Inflammatory macrophage treated with lipopolysaccharide for 4 hours (primary cell): ENCODE measurements at regions not wholly inside any gene's neighbourhood (a gene's known extent, or its start where the extent isn't known, plus 50 kb on each side); places are given as distances from the start of the nearest gene placed in this dataset.

ENCODE experiments used
- DNase-seq: peaks from one replicate; pipeline ENCODE4 v3.0.0-alpha.2; 2020

GRCh38 chr11:104404231-104405175 lies 240.6 kb upstream of the PDGFD start:
- no peak for DNase-seq

DNA sequence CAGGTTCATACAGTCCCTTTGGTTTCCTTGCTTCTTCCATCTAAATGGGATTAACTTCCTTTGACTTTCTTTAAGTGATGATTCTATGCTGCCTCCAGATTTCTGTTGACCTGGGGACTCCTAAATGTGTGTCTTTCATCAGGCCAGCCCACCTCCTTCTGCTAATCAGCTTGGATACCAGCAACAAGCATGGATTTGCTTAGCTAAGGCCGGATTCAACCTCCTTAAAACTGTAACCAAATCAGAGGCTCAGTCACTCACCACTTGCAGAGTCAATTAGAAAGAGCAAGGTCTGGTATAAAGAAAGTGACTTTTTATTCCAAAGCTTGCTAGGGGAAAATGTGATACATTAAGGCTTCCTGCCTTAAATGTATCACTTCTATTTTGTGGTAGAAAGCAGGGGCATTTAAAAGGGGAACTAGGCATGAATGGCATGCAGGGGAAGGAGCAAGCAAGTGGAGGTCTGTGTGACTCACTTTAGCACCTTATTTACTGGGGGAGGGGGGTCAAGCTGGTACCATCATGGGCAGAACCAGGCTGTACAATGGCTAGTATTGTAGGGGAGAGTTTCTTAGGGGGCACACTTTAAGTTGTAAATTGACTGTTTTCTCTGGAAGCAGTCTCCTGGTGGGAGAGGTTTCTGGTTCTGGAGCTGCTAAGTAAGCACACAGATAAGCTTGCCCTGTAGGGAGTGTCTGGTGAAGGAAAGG lies 239.0 kb upstream of the PDGFD start:
- DNase-seq = no peak

GRCh38 chr11:104394508-104394907 lies 230.6 kb upstream of the PDGFD start:
- no peak for DNase-seq

DNA sequence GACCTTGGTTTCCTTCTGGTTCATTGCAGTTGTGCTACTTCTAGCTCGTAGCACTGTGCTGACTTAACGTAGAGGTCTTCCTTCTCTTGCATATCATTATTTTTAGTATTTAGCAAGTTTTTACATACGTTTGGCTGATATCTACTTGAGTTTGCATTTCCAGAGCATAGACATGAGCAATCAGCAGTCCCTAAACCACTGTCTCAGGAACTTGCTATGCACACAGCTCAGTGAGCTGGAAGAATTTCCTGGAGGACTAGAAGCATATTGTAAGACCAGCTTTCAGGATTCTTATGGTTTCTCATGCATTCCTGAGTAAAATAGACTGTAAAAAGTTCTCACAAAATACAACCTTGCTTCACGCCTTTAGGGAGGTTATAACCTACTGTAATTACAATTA lies 226.7 kb upstream of the PDGFD start:
- no peak for DNase-seq

- DNase-seq = no peak
These were observed 221.9 kb upstream of the PDGFD start for GRCh38 chr11:104385884-104386283.

- no peak for DNase-seq
These were observed 216.4 kb upstream of the PDGFD start for GRCh38 chr11:104380358-104380757.

GRCh38 chr11:104372111-104372510 lies 208.2 kb upstream of the PDGFD start:
- DNase-seq = no peak

DNA sequence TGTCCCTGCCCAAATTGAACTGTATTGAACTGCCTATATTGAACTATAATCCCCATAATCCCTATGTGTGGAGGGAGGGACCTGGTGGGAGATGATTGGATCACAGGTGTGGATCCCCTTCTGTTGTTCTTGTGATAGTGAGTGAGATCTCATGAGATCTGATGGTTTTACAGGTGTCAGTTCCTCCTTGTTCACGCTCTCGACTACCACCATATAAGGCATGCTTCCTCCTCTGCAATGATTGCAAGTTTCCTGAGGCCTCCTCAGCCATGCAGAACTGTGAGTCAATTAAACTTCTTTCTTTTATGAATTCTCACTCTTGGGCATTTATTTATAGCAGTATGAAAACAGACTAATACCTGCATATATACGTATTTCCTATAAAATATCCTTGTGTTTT lies 206.5 kb upstream of the PDGFD start:
- no peak for DNase-seq

GRCh38 chr11:104369761-104370160 lies 205.8 kb upstream of the PDGFD start:
- DNase-seq = no peak

DNA sequence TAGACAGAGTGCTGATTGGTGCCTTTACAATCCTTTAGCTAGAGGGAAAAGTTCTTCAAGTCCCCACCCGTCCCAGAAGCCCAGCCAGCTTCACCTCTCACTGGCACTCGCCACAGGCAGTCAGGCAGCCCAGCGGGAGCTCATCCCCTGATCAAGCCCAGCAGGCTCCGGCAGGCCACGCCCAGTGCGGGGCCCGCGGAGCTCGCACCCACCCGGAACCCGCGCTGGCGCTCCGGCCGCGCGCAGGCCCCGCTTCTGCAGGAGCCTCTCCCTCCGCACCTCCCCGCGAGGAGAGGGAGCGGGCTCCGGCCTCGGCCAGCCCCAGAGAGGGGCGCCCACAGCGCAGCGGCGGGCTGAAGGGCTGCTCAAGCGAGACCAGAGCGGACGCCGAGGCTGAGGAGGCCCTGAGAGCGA lies 202.4 kb upstream of the PDGFD start:
- DNase-seq = no peak

DNA sequence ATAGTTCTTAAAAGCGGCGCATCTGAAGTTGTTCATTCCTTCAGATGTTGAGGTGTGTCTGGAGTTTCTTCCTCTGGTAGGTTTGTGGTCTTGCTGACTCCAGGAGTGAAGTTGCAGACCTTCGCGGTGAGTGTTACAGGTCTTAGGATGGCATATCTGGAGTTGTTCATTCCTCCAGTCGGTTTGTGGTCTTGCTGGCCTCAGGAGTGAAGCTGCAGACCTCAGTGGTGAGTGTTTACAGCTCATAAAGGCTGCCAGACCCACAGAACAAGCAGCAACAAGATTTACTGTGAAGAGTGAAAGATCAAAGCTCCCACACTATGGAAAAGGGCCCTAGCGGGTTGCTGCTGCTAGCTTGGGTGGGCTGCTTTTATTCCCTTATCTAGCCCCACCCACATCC lies 201.7 kb upstream of the PDGFD start:
- no peak for DNase-seq

- DNase-seq = no peak
These were observed 198.0 kb upstream of the PDGFD start for GRCh38 chr11:104361975-104362374.

- no peak for DNase-seq
These were observed 188.1 kb upstream of the PDGFD start for GRCh38 chr11:104352036-104352435.

- DNase-seq = no peak
These were observed 179.6 kb upstream of the PDGFD start for GRCh38 chr11:104343578-104343977.

- no peak for DNase-seq
These were observed 176.6 kb upstream of the PDGFD start for GRCh38 chr11:104340590-104340989.

GRCh38 chr11:104339380-104339831 lies 175.5 kb upstream of the PDGFD start:
- no peak for DNase-seq

DNA sequence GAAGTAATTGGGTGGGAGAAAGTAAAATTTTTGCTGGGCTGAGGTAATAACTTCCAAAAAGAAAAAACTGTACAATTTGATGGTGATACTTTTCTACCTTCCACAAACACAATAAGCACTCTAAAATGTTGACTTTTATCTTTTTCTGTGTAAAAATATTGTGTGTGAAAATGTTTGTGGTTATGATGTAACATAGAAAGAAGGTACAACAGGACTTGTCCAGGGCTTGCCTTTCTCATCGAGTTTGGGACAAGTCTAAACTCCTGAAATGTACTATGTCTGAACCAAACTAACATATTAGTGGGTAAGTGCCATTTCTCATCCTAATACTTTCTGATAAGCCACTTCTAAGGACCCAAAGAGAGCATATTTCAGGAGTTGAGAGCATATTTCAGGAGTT lies 174.2 kb upstream of the PDGFD start:
- no peak for DNase-seq

DNA sequence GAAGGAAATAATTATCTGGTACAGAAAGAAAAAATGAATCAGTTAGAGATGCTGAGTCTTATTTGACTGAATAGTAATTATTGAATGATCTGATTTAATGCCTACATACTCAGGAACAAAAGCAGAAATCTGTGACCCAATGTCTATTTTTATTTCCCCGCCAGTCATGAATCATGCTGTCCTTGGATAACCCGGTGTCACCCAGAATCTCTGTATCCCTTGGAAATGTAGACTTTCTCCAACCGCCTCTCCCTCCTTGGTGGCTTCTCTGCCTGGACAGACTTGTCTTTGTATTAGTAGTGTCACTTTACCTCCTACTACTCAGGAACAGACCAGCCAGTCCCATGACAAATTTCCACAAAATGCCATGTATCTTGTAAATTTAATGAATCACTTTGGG lies 173.3 kb upstream of the PDGFD start:
- DNase-seq = no peak

DNA sequence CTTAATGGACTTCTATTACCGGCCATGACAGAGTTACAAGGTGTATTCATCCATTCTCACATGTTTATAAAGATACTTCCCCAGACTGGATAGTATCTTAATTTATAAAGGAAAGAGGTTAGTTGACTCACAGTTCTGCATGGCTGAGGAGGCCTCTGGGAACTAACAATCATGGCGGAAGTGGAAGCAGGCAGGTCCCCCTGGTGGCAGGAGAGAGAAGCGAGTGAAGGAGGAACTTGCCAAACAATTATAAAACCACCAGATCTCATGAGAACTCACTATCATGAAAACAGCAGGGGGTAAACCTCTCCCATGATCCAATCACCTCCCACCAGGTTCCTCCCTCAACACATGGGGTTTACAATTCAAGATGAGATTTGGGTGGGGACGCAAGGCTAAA lies 170.0 kb upstream of the PDGFD start:
- no peak for DNase-seq

DNA sequence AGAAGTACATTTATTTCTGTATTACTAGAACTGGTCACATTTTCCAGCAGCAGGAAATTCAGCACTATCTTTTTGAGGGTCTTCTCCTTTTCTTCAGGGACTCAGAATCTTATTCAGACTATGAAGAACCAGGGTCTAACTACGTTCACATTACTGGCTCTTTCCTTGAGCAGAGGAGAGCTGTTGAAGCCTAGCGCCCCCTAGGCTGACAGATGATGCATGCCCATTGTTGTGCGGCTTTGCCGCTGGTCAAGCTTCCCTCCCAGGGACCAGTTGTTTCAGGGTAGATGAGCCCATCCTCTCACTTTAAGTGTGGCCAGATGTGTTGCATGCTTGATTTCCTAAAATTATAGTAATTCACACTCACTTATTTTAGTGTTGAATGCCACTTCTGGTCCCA lies 168.2 kb upstream of the PDGFD start:
- no peak for DNase-seq

DNA sequence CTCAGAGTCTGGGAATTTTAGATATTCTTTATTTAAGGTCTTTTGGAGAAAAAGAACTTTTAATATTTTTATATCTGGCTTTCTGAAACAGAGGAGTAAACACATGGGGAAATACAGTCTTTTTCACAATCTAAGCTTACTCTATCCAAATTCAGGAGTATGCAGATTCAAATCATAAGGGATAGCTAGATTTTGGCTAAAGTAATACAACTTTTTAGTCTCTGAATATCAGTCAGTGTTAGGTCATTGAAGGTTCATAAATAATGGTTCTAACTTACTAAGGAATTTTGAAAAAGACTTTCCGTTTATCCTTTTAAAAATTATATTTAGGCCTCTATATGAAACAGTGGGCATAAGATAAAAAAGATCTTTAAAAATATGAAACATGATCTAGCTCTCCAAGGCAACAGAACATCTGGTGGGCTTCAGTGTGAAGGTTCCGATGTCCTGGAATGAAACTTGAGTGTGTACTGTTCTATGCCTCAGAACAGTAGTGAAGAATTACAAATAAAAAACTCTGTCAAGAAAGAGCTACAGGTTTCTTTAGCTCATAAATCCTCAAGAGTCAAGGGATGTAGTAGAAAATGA lies 165.2 kb upstream of the PDGFD start:
- no peak for DNase-seq

DNA sequence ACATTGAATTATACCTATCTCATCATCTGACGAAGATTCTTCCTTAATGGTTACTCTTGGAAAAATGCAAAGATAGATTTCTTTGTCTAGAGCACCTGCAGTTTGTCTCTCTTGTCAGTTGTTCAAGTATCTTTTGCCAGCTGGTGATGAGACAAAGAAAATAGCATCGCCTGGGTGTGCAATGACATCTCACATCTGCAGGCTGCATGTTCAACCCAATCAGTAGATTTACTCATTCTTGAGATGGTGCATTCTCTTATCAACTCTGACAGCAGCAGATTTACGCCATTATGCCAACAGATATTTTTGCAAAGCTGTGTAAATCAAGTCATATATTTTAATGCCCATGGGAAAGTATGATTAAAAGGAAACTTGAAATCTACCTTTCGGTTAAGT lies 164.6 kb upstream of the PDGFD start:
- DNase-seq = no peak

GRCh38 chr11:104327861-104328511 lies 164.0 kb upstream of the PDGFD start:
- no peak for DNase-seq
